ENCODE measurements at regions not wholly inside any gene's neighbourhood (a gene's known extent, or its start where the extent isn't known, plus 50 kb on each side); places are given as distances from the start of the nearest gene placed in this dataset.
"Not testable (repeated sequence)": the region's sequence is repeated elsewhere in the genome, so short reads cannot be mapped to it uniquely, and the experiment has no call there.

- intact Hi-C loops (cut with DNase I; ENCODE audit: low total_unique reads), result no loop called here
- Histone ChIP-seq H3K4me1 (no peaks in the 10 kb centered on the region), H3K36me3 (no peaks in the 10 kb centered on the region), H3K9me3 (no peaks in the 10 kb centered on the region), H3K27me3 (no peaks in the 10 kb centered on the region), H3K27ac (no peak overlapping the region), H3K4me3 (no peak overlapping the region)
- no peak for TF ChIP-seq CTCF (IDR thresholded peaks at IDR 0.05)
- no peak for DNase-seq
These were observed 191.3 kb upstream of the IRX5 start for GRCh38 chr16:54739381-54739780.

DNA sequence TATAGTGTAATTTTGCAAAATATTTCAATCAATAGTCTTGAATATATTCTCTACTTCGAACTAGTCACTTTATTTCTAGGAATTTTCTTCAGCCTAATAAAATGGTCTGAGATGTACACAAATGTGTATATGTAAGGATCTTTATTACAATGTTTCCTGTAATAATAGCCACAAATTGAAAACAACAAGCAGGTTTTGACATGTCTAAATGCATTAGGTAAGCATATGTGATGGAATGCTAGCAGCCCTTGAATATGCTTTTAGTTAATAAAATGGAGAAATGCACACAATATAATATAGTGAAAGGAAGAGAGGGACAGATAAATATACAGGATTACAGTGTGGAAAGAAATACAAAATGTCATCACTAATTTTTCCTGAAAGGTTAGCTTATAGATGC, 196.5 kb upstream of the IRX5 start:
- H3K27me3 ChIP-seq, result no peaks in the 10 kb centered on the region
- no peak overlapping the region for H3K4me3 ChIP-seq
- H3K9me3 ChIP-seq, result no peaks in the 10 kb centered on the region
- no peak for DNase-seq
- intact Hi-C loops (cut with DNase I; ENCODE audit: low total_unique reads), result no loop called here
- H3K4me1 ChIP-seq, result no peaks in the 10 kb centered on the region
- H3K36me3 ChIP-seq, result no peaks in the 10 kb centered on the region
- H3K27ac ChIP-seq, result no peak overlapping the region
- no peak for TF ChIP-seq CTCF (IDR thresholded peaks at IDR 0.05)

DNA sequence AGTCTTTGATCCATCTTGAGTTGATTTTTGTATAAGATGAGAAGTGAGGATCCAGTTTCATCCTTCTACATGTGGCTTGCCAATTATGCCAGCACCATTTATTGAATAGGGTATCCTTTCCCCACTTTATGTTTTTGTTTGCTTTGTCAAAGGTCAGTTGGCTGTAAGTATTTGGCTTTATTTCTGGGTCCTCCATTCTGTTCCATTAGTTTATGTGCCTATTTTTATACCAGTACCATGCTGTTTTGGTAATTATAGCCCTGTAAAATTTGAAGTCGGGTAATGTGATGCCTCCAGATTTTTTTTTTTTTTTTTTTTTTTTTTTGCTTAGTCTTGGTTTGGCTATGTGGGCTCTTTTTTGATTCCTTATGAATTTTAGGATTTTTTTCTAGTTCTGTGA, 203.0 kb upstream of the IRX5 start:
- H3K4me3 ChIP-seq; intact Hi-C loops (cut with DNase I; ENCODE audit: low total_unique reads); H3K4me1 ChIP-seq; H3K9me3 ChIP-seq; H3K27me3 ChIP-seq; H3K27ac ChIP-seq; H3K36me3 ChIP-seq; DNase-seq: not testable (repeated sequence)

- no peak overlapping the region for H3K27ac ChIP-seq
- no peak for TF ChIP-seq CTCF (IDR thresholded peaks at IDR 0.05)
- intact Hi-C loops (cut with DNase I; ENCODE audit: low total_unique reads), result no loop called here
- no peaks in the 10 kb centered on the region for H3K27me3 ChIP-seq
- H3K9me3 ChIP-seq, result no peaks in the 10 kb centered on the region
- H3K36me3 ChIP-seq, result no peaks in the 10 kb centered on the region
- H3K4me3 ChIP-seq, result no peak overlapping the region
- DNase-seq, result no peak
- no peaks in the 10 kb centered on the region for H3K4me1 ChIP-seq
These were observed 206.2 kb upstream of the IRX5 start for GRCh38 chr16:54724346-54724925.

DNA sequence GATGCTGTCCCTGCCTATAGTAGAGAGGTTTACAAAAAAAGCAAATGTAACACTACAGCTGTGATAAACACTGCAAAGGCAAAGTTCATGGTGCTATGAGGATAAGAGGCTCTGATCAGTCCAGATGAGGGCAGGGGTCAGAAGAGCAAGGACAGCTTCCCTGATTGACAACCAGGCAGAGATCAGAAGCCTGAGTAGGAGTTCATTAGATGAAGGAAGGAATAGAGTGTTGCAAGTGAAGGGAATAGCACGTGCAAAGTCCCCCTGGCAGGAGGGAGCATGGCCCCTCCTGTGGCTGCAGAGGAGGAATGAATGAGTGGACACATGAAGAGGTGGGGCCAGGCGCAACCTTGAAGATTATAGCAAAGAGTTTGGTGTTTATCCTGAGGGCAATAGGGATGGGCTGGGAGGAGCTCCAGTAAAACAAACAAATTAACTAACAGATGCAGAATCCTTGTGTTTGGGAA, 208.4 kb upstream of the IRX5 start:
- Histone ChIP-seq H3K27ac (no peak overlapping the region), H3K9me3 (no peaks in the 10 kb centered on the region), H3K27me3 (no peaks in the 10 kb centered on the region), H3K4me1 (no peaks in the 10 kb centered on the region), H3K36me3 (no peaks in the 10 kb centered on the region), H3K4me3 (no peak overlapping the region)
- intact Hi-C loops (cut with DNase I; ENCODE audit: low total_unique reads), result no loop called here
- no peak for TF ChIP-seq CTCF (IDR thresholded peaks at IDR 0.05)
- DNase-seq, result no peak

DNA sequence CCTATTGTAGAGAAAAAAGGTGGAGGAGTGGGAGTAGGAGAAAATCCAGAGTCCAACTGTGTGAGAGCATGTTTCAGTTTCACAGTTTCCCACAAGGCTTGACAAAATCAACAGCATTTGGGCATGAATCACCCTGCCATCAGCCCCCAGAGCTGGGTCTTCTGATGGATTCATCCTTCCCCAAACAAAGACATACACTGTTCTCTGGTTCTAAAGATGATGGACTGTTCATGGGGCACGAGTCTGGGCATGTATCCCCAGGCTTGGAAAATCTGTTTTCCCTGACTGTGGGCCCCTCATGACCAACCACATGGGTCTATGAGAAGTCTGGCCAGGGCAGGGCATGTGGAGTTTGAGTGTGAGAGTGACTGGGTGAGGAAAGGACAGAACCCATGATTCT, 210.4 kb upstream of the IRX5 start:
- no peak for DNase-seq
- H3K9me3 ChIP-seq, result no peaks in the 10 kb centered on the region
- no peaks in the 10 kb centered on the region for H3K27me3 ChIP-seq
- no peak for TF ChIP-seq CTCF (IDR thresholded peaks at IDR 0.05)
- no peaks in the 10 kb centered on the region for H3K36me3 ChIP-seq
- H3K4me1 ChIP-seq, result no peaks in the 10 kb centered on the region
- H3K4me3 ChIP-seq, result no peak overlapping the region
- no peak overlapping the region for H3K27ac ChIP-seq
- intact Hi-C loops (cut with DNase I; ENCODE audit: low total_unique reads), result no loop called here
